ENCODE measurements at regions not wholly inside any gene's neighbourhood (a gene's known extent, or its start where the extent isn't known, plus 50 kb on each side); places are given as distances from the start of the nearest gene placed in this dataset.
"Not testable (repeated sequence)": the region's sequence is repeated elsewhere in the genome, so short reads cannot be mapped to it uniquely, and the experiment has no call there.

- no peak for TF ChIP-seq CTCF (IDR thresholded peaks at IDR 0.05; ENCODE audit: insufficient read depth, low read length, poor library complexity, severe bottlenecking)
- Histone ChIP-seq H3K4me3 (ENCODE audit: low read depth, low read length) (no peak overlapping the region), H3K36me3 (ENCODE audit: control insufficient read depth, insufficient read depth, low read length) (no peaks in the 10 kb centered on the region), H3K27me3 (ENCODE audit: control insufficient read depth, insufficient read depth, low read length) (no peaks in the 10 kb centered on the region)
- DNase-seq (ENCODE audit: low read depth) = no peak
Measured at GRCh38 chr18:78480262-78481054, 499.2 kb upstream of the SALL3 start.

- TF ChIP-seq CTCF (IDR thresholded peaks at IDR 0.05; ENCODE audit: insufficient read depth, low read length, poor library complexity, severe bottlenecking) = no peak
- Histone ChIP-seq H3K4me3 (ENCODE audit: low read depth, low read length) (no peak overlapping the region), H3K36me3 (ENCODE audit: control insufficient read depth, insufficient read depth, low read length) (no peaks in the 10 kb centered on the region), H3K27me3 (ENCODE audit: control insufficient read depth, insufficient read depth, low read length) (no peaks in the 10 kb centered on the region)
- no peak for DNase-seq (ENCODE audit: low read depth)
Measured at GRCh38 chr18:78482378-78482777, 497.2 kb upstream of the SALL3 start.

- no peaks in the 10 kb centered on the region for H3K36me3 ChIP-seq (ENCODE audit: control insufficient read depth, insufficient read depth, low read length)
- no peak for TF ChIP-seq CTCF (IDR thresholded peaks at IDR 0.05; ENCODE audit: insufficient read depth, low read length, poor library complexity, severe bottlenecking)
- DNase-seq (ENCODE audit: low read depth) = no peak
- H3K4me3 ChIP-seq (ENCODE audit: low read depth, low read length) = no peak overlapping the region
- no peaks in the 10 kb centered on the region for H3K27me3 ChIP-seq (ENCODE audit: control insufficient read depth, insufficient read depth, low read length)
Measured at GRCh38 chr18:78487649-78488048, 492.0 kb upstream of the SALL3 start.

GRCh38 chr18:78492064-78492812, 487.4 kb upstream of the SALL3 start:
- no peaks in the 10 kb centered on the region for H3K27me3 ChIP-seq (ENCODE audit: control insufficient read depth, insufficient read depth, low read length)
- no peaks in the 10 kb centered on the region for H3K36me3 ChIP-seq (ENCODE audit: control insufficient read depth, insufficient read depth, low read length)
- TF ChIP-seq CTCF (IDR thresholded peaks at IDR 0.05; ENCODE audit: insufficient read depth, low read length, poor library complexity, severe bottlenecking) = no peak
- DNase-seq (ENCODE audit: low read depth) = no peak
- H3K4me3 ChIP-seq (ENCODE audit: low read depth, low read length) = no peak overlapping the region

- no peak for DNase-seq (ENCODE audit: low read depth)
- no peaks in the 10 kb centered on the region for H3K36me3 ChIP-seq (ENCODE audit: control insufficient read depth, insufficient read depth, low read length)
- no peak for TF ChIP-seq CTCF (IDR thresholded peaks at IDR 0.05; ENCODE audit: insufficient read depth, low read length, poor library complexity, severe bottlenecking)
- H3K4me3 ChIP-seq (ENCODE audit: low read depth, low read length) = no peak overlapping the region
- no peaks in the 10 kb centered on the region for H3K27me3 ChIP-seq (ENCODE audit: control insufficient read depth, insufficient read depth, low read length)
Measured at GRCh38 chr18:78492813-78493371, 486.7 kb upstream of the SALL3 start.

GRCh38 chr18:78493490-78493889, 486.1 kb upstream of the SALL3 start:
- H3K4me3 ChIP-seq (ENCODE audit: low read depth, low read length); H3K36me3 ChIP-seq (ENCODE audit: control insufficient read depth, insufficient read depth, low read length); H3K27me3 ChIP-seq (ENCODE audit: control insufficient read depth, insufficient read depth, low read length); DNase-seq (ENCODE audit: low read depth): not testable (repeated sequence)
